Right renal cortex interstitium (tissue), 3 donors: ENCODE measurements at regions not wholly inside any gene's neighbourhood (a gene's known extent, or its start where the extent isn't known, plus 50 kb on each side); places are given as distances from the start of the nearest gene placed in this dataset.

ENCODE experiments used
- DNase-seq, 3 donors: peaks; one replicate each; pipeline ENCODE4 v3.0.0-alpha.2; 2013; ENCODE audit warnings: low read depth in 3 of 3, low spot score in 2 of 3

DNA sequence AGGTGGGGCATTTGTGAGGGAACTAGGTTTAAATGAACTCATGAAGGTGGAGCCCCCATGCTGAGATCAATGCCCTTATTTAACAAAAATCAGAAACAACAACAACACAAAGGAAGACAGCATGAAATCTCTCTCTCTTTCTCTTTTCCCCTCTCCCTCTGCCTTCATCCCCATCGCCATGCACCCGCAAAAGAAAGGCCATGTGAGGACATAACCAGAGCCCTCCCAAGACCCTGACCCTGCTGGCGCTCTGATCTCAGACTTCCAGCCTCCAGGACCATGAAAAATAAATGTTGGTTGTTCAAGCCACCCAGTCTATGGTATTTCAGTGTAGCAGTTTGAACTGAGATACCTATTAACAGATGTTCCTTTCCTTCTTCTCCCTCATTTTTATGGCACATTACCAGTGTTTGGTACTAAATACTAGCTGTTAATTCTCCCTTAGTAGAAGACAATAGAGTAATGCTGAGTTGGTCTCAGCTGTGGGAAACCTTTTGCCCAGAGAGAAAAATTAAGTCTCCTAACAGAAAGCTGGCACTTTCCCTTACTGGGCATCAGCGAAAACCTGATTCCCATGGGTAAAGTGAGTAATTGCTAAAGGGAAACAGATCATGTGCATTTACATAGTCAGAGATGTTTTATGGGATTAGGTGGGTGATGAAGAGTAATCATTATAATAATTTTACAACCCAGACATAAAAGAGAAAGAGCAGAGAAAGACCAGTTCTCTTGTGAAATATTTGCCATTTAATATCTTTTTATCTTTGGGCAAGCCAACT is 264.0 kb upstream of the PLEKHG7 start:
- no peak for DNase-seq

GRCh38 chr12:92437452-92437851 is 265.3 kb upstream of the PLEKHG7 start:
- no peak for DNase-seq

- DNase-seq = no peak
These were observed 265.9 kb upstream of the PLEKHG7 start for GRCh38 chr12:92436856-92437255.

GRCh38 chr12:92434607-92435025 is 268.2 kb upstream of the PLEKHG7 start:
- no peak for DNase-seq

GRCh38 chr12:92432724-92433441 is 269.9 kb upstream of the PLEKHG7 start:
- no peak for DNase-seq

DNA sequence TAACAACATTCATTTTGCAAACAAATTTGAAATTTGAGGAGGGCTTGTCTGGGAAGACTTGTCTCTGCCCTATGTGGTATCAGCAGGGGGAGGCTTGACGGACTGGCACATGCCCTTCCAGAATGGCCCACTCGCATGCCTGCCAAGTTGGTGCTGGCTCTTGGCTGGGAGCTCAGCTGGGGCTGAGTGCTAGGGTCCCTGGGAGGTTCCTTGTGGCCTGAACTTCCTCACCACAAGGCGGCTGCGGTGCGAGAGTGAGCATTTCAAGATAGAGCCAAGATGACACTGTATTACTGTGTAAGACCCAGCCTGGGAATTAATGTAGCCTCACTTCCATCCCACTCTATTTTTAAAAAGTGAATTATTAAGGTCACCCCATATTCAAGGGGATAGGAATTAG is 271.6 kb upstream of the PLEKHG7 start:
- no peak for DNase-seq

- no peak for DNase-seq
These were observed 276.5 kb upstream of the PLEKHG7 start for GRCh38 chr12:92426332-92426731.

DNA sequence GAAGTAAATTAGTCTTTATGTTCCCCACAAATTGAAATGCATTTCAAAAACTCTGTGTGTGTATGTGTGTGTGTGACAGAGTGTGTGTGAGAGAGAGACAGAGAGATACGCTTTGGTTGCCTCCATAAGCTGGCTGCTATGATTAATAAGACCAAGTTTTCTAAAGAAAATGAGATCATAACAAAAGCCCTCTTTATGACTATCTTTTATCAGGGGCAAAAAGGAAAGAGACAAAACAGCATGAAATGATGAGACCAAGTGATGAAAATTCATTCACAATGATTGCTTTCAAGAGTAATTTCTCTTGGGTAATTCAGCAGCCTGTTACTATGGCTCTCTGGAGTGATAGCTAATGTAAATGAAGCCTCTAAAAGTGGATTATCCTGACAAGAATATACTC is 277.6 kb upstream of the PLEKHG7 start:
- DNase-seq = no peak

- DNase-seq = no peak
These were observed 278.5 kb upstream of the PLEKHG7 start for GRCh38 chr12:92424338-92424737.

- no peak for DNase-seq
These were observed 276.1 kb upstream of the BTG1 start for GRCh38 chr12:92421701-92422100.

GRCh38 chr12:92421042-92421441 is 275.4 kb upstream of the BTG1 start:
- no peak for DNase-seq

GRCh38 chr12:92419201-92419600 is 273.6 kb upstream of the BTG1 start:
- DNase-seq = no peak

GRCh38 chr12:92418381-92418780 is 272.7 kb upstream of the BTG1 start:
- DNase-seq = no peak

GRCh38 chr12:92417373-92417772 is 271.7 kb upstream of the BTG1 start:
- no peak for DNase-seq

GRCh38 chr12:92416385-92416812 is 270.8 kb upstream of the BTG1 start:
- no peak for DNase-seq

GRCh38 chr12:92414170-92415070 is 268.8 kb upstream of the BTG1 start:
- no peak for DNase-seq

GRCh38 chr12:92413286-92413685 is 267.6 kb upstream of the BTG1 start:
- no peak for DNase-seq

DNA sequence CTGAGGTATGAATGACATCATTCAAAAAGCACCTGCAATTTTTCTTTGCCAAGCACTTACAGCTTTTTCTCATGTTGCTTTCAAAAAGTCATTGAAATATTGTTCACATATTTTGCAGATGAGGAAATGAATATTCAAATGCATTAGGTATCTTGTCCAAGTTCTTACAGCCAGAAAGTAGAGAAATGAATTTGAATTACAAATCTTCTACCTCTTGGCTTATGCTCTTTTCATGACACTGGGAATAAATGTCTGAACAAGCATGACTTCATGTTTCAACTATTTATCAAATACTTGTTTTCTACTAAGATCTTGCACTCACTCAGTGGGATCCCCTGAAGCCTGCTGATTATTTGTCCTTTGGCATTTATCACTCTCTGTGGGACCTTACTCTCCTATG is 267.2 kb upstream of the BTG1 start:
- DNase-seq = no peak

GRCh38 chr12:92411687-92412086 is 266.0 kb upstream of the BTG1 start:
- no peak for DNase-seq

DNA sequence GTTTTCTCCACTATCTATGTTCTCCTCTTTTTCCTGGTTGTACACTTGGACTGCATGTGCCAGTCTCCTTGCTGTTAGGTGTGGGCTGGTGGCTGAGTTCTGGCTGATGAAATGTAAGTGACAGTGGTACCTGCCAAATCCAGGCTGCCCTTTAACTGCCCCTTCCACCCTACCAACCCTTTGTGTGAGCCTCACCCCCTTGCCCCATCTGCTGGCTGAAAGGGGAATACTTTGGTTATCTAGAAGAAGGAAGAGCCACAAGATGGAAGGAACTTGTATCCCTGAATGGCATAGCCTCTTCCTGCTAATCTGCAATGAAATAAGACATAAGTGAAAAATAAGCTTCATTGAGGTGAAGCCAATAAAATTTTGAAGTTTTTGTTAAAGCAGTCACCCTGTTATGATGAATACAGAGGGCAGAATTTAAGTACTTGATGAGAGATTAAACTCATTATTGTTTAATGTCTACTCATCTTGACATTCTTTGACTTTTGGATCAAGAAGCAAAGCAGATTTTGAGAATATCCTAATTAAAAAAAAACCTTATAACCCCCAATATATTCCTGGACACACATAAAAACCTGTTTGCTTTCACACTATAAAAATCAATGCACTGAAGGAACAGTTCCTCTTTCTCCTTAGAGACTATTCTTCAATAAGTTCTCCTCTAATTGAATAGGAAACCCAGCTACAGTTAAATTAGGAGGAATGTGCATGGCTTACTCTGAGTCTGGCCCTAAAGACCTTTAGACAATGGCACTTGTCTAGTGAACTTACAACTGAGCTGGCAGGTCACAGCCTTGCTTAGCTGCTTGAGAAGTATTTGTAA is 262.6 kb upstream of the BTG1 start:
- no peak for DNase-seq
